Cardiac fibroblast (primary cell): ENCODE measurements at regions not wholly inside any gene's neighbourhood (a gene's known extent, or its start where the extent isn't known, plus 50 kb on each side); places are given as distances from the start of the nearest gene placed in this dataset.

ENCODE experiments used
- DNase-seq, 2 donors: peaks; one replicate each; pipeline versions ENCODE4 v3.0.0 to v3.0.0-alpha.2; 2010; ENCODE audit warnings: low read depth in 2 of 2
- H3K4me3 ChIP-seq, 2 donors: replicated peaks in 1 of 2; 1 replicate in 1 of 2; 2 replicates in 1 of 2; pipeline ENCODE4 v1.5.1; 2011; ENCODE audit warnings: low read depth in 2 of 2, low read length in 2 of 2, mild to moderate bottlenecking in 2 of 2, moderate library complexity in 1 of 2
- CTCF ChIP-seq: IDR thresholded peaks from one replicate; pipeline ENCODE4 v1.5.1; 2011; ENCODE audit warnings: low read depth, mild to moderate bottlenecking, low read length, inconsistent platforms

GRCh38 chr13:78004821-78005220, 86.2 kb upstream of the EDNRB start:
- no peak for TF ChIP-seq CTCF
- no peak overlapping the region for H3K4me3 ChIP-seq
- no peak for DNase-seq

- H3K4me3 ChIP-seq = no peak overlapping the region
- no peak for DNase-seq
- no peak for TF ChIP-seq CTCF
Measured at GRCh38 chr13:77999746-78000145, 81.1 kb upstream of the EDNRB start.

- no peak for TF ChIP-seq CTCF
- no peak for DNase-seq
- H3K4me3 ChIP-seq = no peak overlapping the region
Measured at GRCh38 chr13:77994166-77994565, 75.5 kb upstream of the EDNRB start.

GRCh38 chr13:77991003-77991402, 72.4 kb upstream of the EDNRB start:
- no peak for TF ChIP-seq CTCF
- no peak overlapping the region for H3K4me3 ChIP-seq
- DNase-seq = no peak

- TF ChIP-seq CTCF = no peak
- no peak overlapping the region for H3K4me3 ChIP-seq
- no peak for DNase-seq
Measured at GRCh38 chr13:77989281-77989680, 70.7 kb upstream of the EDNRB start.

GRCh38 chr13:77988355-77988754, 69.7 kb upstream of the EDNRB start:
- TF ChIP-seq CTCF = no peak
- DNase-seq = no peak
- no peak overlapping the region for H3K4me3 ChIP-seq

GRCh38 chr13:77986713-77987112, 68.1 kb upstream of the EDNRB start:
- TF ChIP-seq CTCF = no peak
- DNase-seq = no peak
- no peak overlapping the region for H3K4me3 ChIP-seq
